Natural killer cell (primary cell): ENCODE measurements at regions not wholly inside any gene's neighbourhood (a gene's known extent, or its start where the extent isn't known, plus 50 kb on each side); places are given as distances from the start of the nearest gene placed in this dataset.

Experiments used
- ATAC-seq, 3 donors: fragments of 150-1000 bp in 2 of 3; fragments of 200-7000 bp in 1 of 3; cut with Tn5 transposase; 1 replicate in 1 of 3; 2 replicates in 2 of 3; pipeline ENCODE4 v1.10.0; 2021; ENCODE audit warnings: mild to moderate bottlenecking in 2 of 3, moderate library complexity in 2 of 3
- DNase-seq, 2 donors: peaks; one replicate each; pipeline versions ENCODE4 v3.0.0 to v3.0.0-alpha.2; 2013 to 2021; ENCODE audit warnings: mixed read lengths in 1 of 2
- H3K27ac ChIP-seq: one replicate; pipeline ENCODE4 v1.5.1; 2013; ENCODE audit warnings: mild to moderate bottlenecking, low read length
- H3K27me3 ChIP-seq: one replicate; pipeline ENCODE4 v1.6.1; 2013; ENCODE audit warnings: low read length; ENCODE audit not compliant: control insufficient read depth, insufficient read depth
- H3K36me3 ChIP-seq: one replicate; pipeline ENCODE4 v1.6.1; 2013; ENCODE audit warnings: low read length; ENCODE audit not compliant: control insufficient read depth, insufficient read depth
- H3K4me1 ChIP-seq: one replicate; pipeline ENCODE4 v1.6.1; 2013; ENCODE audit warnings: low read length; ENCODE audit not compliant: control insufficient read depth, insufficient read depth
- H3K4me3 ChIP-seq: one replicate; pipeline ENCODE4 v1.5.1; 2013; ENCODE audit warnings: low read length
- H3K9me3 ChIP-seq: one replicate; pipeline ENCODE4 v1.6.1; 2013; ENCODE audit warnings: low read length; ENCODE audit not compliant: control insufficient read depth, insufficient read depth
- H3K27ac Mint-ChIP-seq, 2 donors: one replicate each; pipeline ENCODE4 v1.8.0; 2022; ENCODE audit warnings: mild to moderate bottlenecking in 2 of 2, mixed read lengths in 2 of 2, moderate library complexity in 1 of 2
- H3K27me3 Mint-ChIP-seq, 2 donors: one replicate each; pipeline ENCODE4 v1.8.0; 2022; ENCODE audit warnings: low read depth in 2 of 2, mixed read lengths in 2 of 2
- H3K36me3 Mint-ChIP-seq: one replicate; pipeline ENCODE4 v1.8.0; 2022; ENCODE audit warnings: mixed read lengths
- H3K4me1 Mint-ChIP-seq, 2 donors: one replicate each; pipeline ENCODE4 v1.8.0; 2022; ENCODE audit warnings: mixed read lengths in 2 of 2
- H3K4me3 Mint-ChIP-seq: one replicate; pipeline ENCODE4 v1.8.0; 2022; ENCODE audit warnings: mild to moderate bottlenecking, moderate library complexity, mixed read lengths
- H3K9me3 Mint-ChIP-seq, 2 donors: one replicate each; pipeline ENCODE4 v1.8.0; 2022; ENCODE audit warnings: mixed read lengths in 2 of 2
- CTCF ChIP-seq: fragments of 200-600 bp; IDR thresholded peaks from one replicate; pipeline ENCODE4 v1.8.0; 2022; ENCODE audit warnings: antibody characterized with exemption
- WGBS: methylation state at CpG from one replicate; pipeline ENCODE4 v1.1.7; 2013; ENCODE audit warnings: missing lambda C conversion rate; ENCODE audit not compliant: insufficient coverage; 5-methylcytosine and 5-hydroxymethylcytosine counted together
- intact Hi-C: fragments of 100-400 bp; cut with micrococcal nuclease; formaldehyde crosslinking; loops from one replicate; pipeline ENCODE4 v1.14.2; 2022

- H3K36me3 ChIP-seq, result no peaks in the 10 kb centered on the region
- DNase-seq (no peak), ATAC-seq (no peak)
- Mint-ChIP-seq H3K9me3 (no peaks in the 10 kb centered on the region), H3K4me1 (no peaks in the 10 kb centered on the region), H3K4me3 (no peak overlapping the region), H3K27me3 (no peaks in the 10 kb centered on the region), H3K36me3 (no peaks in the 10 kb centered on the region), H3K27ac (no peak overlapping the region)
- H3K9me3 ChIP-seq, result no peaks in the 10 kb centered on the region
- no peaks in the 10 kb centered on the region for H3K4me1 ChIP-seq
- TF ChIP-seq CTCF, result no peak
- H3K27me3 ChIP-seq, result no peaks in the 10 kb centered on the region
- intact Hi-C loops, result no loop called here
- WGBS, result 86% methylated on average over 8 of the region's 8 CpGs
- H3K27ac ChIP-seq, result no peak overlapping the region
- no peak overlapping the region for H3K4me3 ChIP-seq
Observed at GRCh38 chr12:107635139-107635538, 50.5 kb upstream of the PWP1 start.
